Upper lobe of left lung (tissue), 6 donors: ENCODE measurements at regions not wholly inside any gene's neighbourhood (a gene's known extent, or its start where the extent isn't known, plus 50 kb on each side); places are given as distances from the start of the nearest gene placed in this dataset.

Experiments used
- ATAC-seq, 2 donors: fragments of 200-7000 bp; cut with Tn5 transposase; one replicate each; pipeline ENCODE4 v1.9.1; 2022; ENCODE audit warnings: mild to moderate bottlenecking in 2 of 2, moderate library complexity in 2 of 2; ENCODE audit not compliant: low FRiP score in 2 of 2
- DNase-seq, 2 donors: peaks; one replicate each; pipeline ENCODE4 v3.0.0-alpha.2; 2019 to 2020
- H3K27ac ChIP-seq, 4 donors: fragments of 200-600 bp; sonication (generic); one replicate each; pipeline ENCODE4 v1.5.1; 2016 to 2019
- H3K27me3 ChIP-seq, 4 donors: fragments of 200-600 bp; sonication (generic); one replicate each; pipeline ENCODE4 v1.5.1; 2017 to 2019
- H3K36me3 ChIP-seq, 4 donors: fragments of 200-600 bp; sonication (generic); one replicate each; pipeline ENCODE4 v1.5.1; 2016 to 2019
- H3K4me1 ChIP-seq, 4 donors: fragments of 200-600 bp; sonication (generic); one replicate each; pipeline ENCODE4 v1.5.1; 2018 to 2019
- H3K4me3 ChIP-seq, 4 donors: fragments of 200-600 bp; sonication (generic); one replicate each; pipeline ENCODE4 v1.5.1; 2017 to 2019; ENCODE audit warnings: mild to moderate bottlenecking in 2 of 4, moderate library complexity in 1 of 4
- H3K9me3 ChIP-seq, 4 donors: fragments of 200-600 bp; sonication (generic); one replicate each; pipeline ENCODE4 v1.5.1; 2018 to 2019
- CTCF ChIP-seq, 6 experiments: fragments of 450-650 bp in 4 of 6; fragments of 200-600 bp in 2 of 6; sonication (generic) in 2 of 6; IDR thresholded peaks; one replicate each; pipeline ENCODE4 v1.5.1; 2016 to 2019; ENCODE audit warnings: antibody characterized with exemption in 6 of 6
- EP300 ChIP-seq, 4 donors: sonication (generic); formaldehyde crosslinking; IDR thresholded peaks; one replicate each; pipeline ENCODE4 v1.5.1; 2017; ENCODE audit warnings: antibody characterized with exemption in 4 of 4, control low read depth in 2 of 4
- POLR2A ChIP-seq, 4 donors: fragments of 450-650 bp; IDR thresholded peaks; one replicate each; pipeline ENCODE4 v1.5.1; 2016 to 2017; ENCODE audit warnings: antibody characterized with exemption in 4 of 4, mild to moderate bottlenecking in 2 of 4
- POLR2AphosphoS5 ChIP-seq, 2 donors: sonication (generic); formaldehyde crosslinking; IDR thresholded peaks; one replicate each; pipeline ENCODE4 v1.5.1; 2017; ENCODE audit warnings: antibody characterized with exemption in 2 of 2
- WGBS, 2 donors: methylation state at CpG; one replicate each; pipeline ENCODE4 v1.1.5; 2017 to 2018; 5-methylcytosine and 5-hydroxymethylcytosine counted together
- donor health status: DM: no; HTN: no; CAD: no; lungs with moderate emphysema.
- donor health status: DM: no; HTN: yes; CAD: no; lungs with severe emphysema.

- ATAC-seq (no peak), DNase-seq (no peak)
- Histone ChIP-seq H3K4me3 (no peak overlapping the region), H3K27ac (no peak overlapping the region), H3K4me1 (no peaks in the 10 kb centered on the region), H3K27me3 (no peaks in the 10 kb centered on the region), H3K36me3 (no peaks in the 10 kb centered on the region), H3K9me3 (no peaks in the 10 kb centered on the region)
- no peak for TF ChIP-seq EP300 (IDR thresholded peaks at IDR 0.05)
- no peak for TF ChIP-seq CTCF (IDR thresholded peaks at IDR 0.05)
- 58 to 66% methylated on average over 3 of the region's 3 CpGs for WGBS, 2 donors
These were observed 1162.7 kb downstream of the BCL11B start for GRCh38 chr14:98109326-98109725.

GRCh38 chr14:98112194-98112780, 1159.7 kb downstream of the BCL11B start:
- DNase-seq (no peak), ATAC-seq (no peak)
- WGBS, 2 donors = 56 to 67% methylated on average over 5 of the region's 5 CpGs
- no peak overlapping the region for H3K27ac ChIP-seq
- TF ChIP-seq POLR2A (IDR thresholded peaks at IDR 0.05) = no peak
- TF ChIP-seq EP300 (IDR thresholded peaks at IDR 0.05) = no peak
- TF ChIP-seq CTCF (IDR thresholded peaks at IDR 0.05) = no peak
- TF ChIP-seq POLR2AphosphoS5 (IDR thresholded peaks at IDR 0.05) = no peak
- no peaks in the 10 kb centered on the region for H3K27me3 ChIP-seq
- no peaks in the 10 kb centered on the region for H3K9me3 ChIP-seq
- H3K4me1 ChIP-seq = no peaks in the 10 kb centered on the region
- H3K36me3 ChIP-seq = no peaks in the 10 kb centered on the region
- no peak overlapping the region for H3K4me3 ChIP-seq

GRCh38 chr14:98114122-98114895, 1157.7 kb downstream of the BCL11B start:
- H3K27me3 ChIP-seq = no peaks in the 10 kb centered on the region
- DNase-seq (no peak), ATAC-seq (no peak)
- no peaks in the 10 kb centered on the region for H3K4me1 ChIP-seq
- 42 to 49% methylated on average over 3 of the region's 3 CpGs for whole genome bisulfite sequencing, 2 donors
- no peak for TF ChIP-seq EP300 (IDR thresholded peaks at IDR 0.05)
- TF ChIP-seq CTCF (IDR thresholded peaks at IDR 0.05) = no peak
- TF ChIP-seq POLR2AphosphoS5 (IDR thresholded peaks at IDR 0.05) = no peak
- TF ChIP-seq POLR2A (IDR thresholded peaks at IDR 0.05) = no peak
- H3K27ac ChIP-seq = no peak overlapping the region
- no peaks in the 10 kb centered on the region for H3K9me3 ChIP-seq
- H3K4me3 ChIP-seq = no peak overlapping the region
- no peaks in the 10 kb centered on the region for H3K36me3 ChIP-seq

- Histone ChIP-seq H3K4me3 (no peak overlapping the region), H3K36me3 (no peaks in the 10 kb centered on the region), H3K27me3 (no peaks in the 10 kb centered on the region), H3K27ac (no peak overlapping the region), H3K9me3 (no peaks in the 10 kb centered on the region), H3K4me1 (no peaks in the 10 kb centered on the region)
- WGBS, 2 donors = 80 to 90% methylated on average over 1 of the region's 1 CpG
- TF ChIP-seq EP300 (IDR thresholded peaks at IDR 0.05) (no peak), POLR2AphosphoS5 (IDR thresholded peaks at IDR 0.05) (no peak), CTCF (IDR thresholded peaks at IDR 0.05) (no peak), POLR2A (IDR thresholded peaks at IDR 0.05) (no peak)
- no peak for DNase-seq
- ATAC-seq = no peak
These were observed 1157.1 kb downstream of the BCL11B start for GRCh38 chr14:98114946-98115345.

GRCh38 chr14:98118749-98119148, 1153.2 kb downstream of the BCL11B start:
- no peaks in the 10 kb centered on the region for H3K9me3 ChIP-seq
- H3K27me3 ChIP-seq = no peaks in the 10 kb centered on the region
- no peak for ATAC-seq
- TF ChIP-seq POLR2AphosphoS5 (IDR thresholded peaks at IDR 0.05) = no peak
- TF ChIP-seq EP300 (IDR thresholded peaks at IDR 0.05) = no peak
- no peak for TF ChIP-seq CTCF (IDR thresholded peaks at IDR 0.05)
- TF ChIP-seq POLR2A (IDR thresholded peaks at IDR 0.05) = no peak
- no peaks in the 10 kb centered on the region for H3K36me3 ChIP-seq
- H3K4me3 ChIP-seq = no peak overlapping the region
- H3K4me1 ChIP-seq = no peaks in the 10 kb centered on the region
- no peak overlapping the region for H3K27ac ChIP-seq
- DNase-seq = no peak
